Keratinocyte (primary cell): ENCODE measurements at regions not wholly inside any gene's neighbourhood (a gene's known extent, or its start where the extent isn't known, plus 50 kb on each side); places are given as distances from the start of the nearest gene placed in this dataset.

Experiments
- CTCF ChIP-seq, 3 experiments: IDR thresholded peaks in 1 of 3; conservative IDR thresholded peaks in 1 of 3; optimal IDR thresholded peaks in 1 of 3; 2 replicates in 2 of 3; 3 replicates in 1 of 3; pipeline versions ENCODE3 to v1.5.1; 2011; ENCODE audit warnings: low read length in 3 of 3, mild to moderate bottlenecking in 3 of 3, moderate library complexity in 2 of 3, control low read depth in 1 of 3, inconsistent platforms in 1 of 3; ENCODE audit not compliant: insufficient read depth in 2 of 3; ENCODE audit errors: extremely low read depth in 1 of 3
- EZH2 ChIP-seq: IDR thresholded peaks from one replicate; pipeline ENCODE4 v1.6.1; 2012; ENCODE audit warnings: inconsistent platforms, mild to moderate bottlenecking, low read length, moderate library complexity

GRCh38 chr10:85445702-85446101 lies 920.9 kb downstream of the GRID1 start:
- TF ChIP-seq EZH2 (no peak), CTCF (optimal IDR thresholded peaks at IDR 0.05 in 1 of 3, IDR thresholded peaks at IDR 0.05 in 1 of 3, conservative IDR thresholded peaks at IDR 0.05 in 1 of 3; ENCODE audit: extremely low read depth in 1 of 3, insufficient read depth in 2 of 3, low read length in 3 of 3) (no peak)
